Coronary artery (tissue), 2 donors: ENCODE measurements at regions not wholly inside any gene's neighbourhood (a gene's known extent, or its start where the extent isn't known, plus 50 kb on each side); places are given as distances from the start of the nearest gene placed in this dataset.

Source experiments
- DNase-seq: peaks from one replicate; pipeline ENCODE4 v3.0.0-alpha.2; 2017; ENCODE audit warnings: low spot score
- H3K27ac ChIP-seq, 2 donors: fragments of 200-600 bp; sonication (generic); one replicate each; pipeline ENCODE4 v1.5.1; 2016 to 2019
- H3K4me3 ChIP-seq: fragments of 200-600 bp; sonication (generic); 2 replicates; pipeline ENCODE4 v1.5.1; 2016; ENCODE audit warnings: mild to moderate bottlenecking, moderate library complexity
- CTCF ChIP-seq: fragments of 200-600 bp; sonication (generic); IDR thresholded peaks from one replicate; pipeline ENCODE4 v1.5.1; 2019; ENCODE audit warnings: antibody characterized with exemption

GRCh38 chr2:30358842-30359241 lies 88.2 kb upstream of the LCLAT1 start:
- TF ChIP-seq CTCF = no peak
- H3K4me3 ChIP-seq = no peak overlapping the region
- DNase-seq = no peak
- peak overlapping the region; percentile 53 to 88 for H3K27ac ChIP-seq

- DNase-seq = peak; percentile 86
- H3K4me3 ChIP-seq = no peak overlapping the region
- no peak for TF ChIP-seq CTCF
- peak overlapping the region; percentile 53 to 88 for H3K27ac ChIP-seq
Observed at GRCh38 chr2:30359644-30360167, 87.3 kb upstream of the LCLAT1 start.

- peak overlapping the region; percentile 53 to 88 for H3K27ac ChIP-seq
- DNase-seq = peak; percentile 72
- H3K4me3 ChIP-seq = no peak overlapping the region
- no peak for TF ChIP-seq CTCF
Observed at GRCh38 chr2:30361751-30362394, 85.2 kb upstream of the LCLAT1 start.

GRCh38 chr2:30362468-30363081 lies 84.5 kb upstream of the LCLAT1 start:
- DNase-seq = peak; percentile 79
- Histone ChIP-seq H3K4me3 (peak overlapping the region; percentile 20), H3K27ac (peak overlapping the region; percentile 53 to 88)
- TF ChIP-seq CTCF = no peak

- no peak for TF ChIP-seq CTCF
- Histone ChIP-seq H3K27ac (peak overlapping the region in 1 of 2 donors; percentile 88), H3K4me3 (no peak overlapping the region)
- no peak for DNase-seq
Observed at GRCh38 chr2:30363406-30363805, 83.6 kb upstream of the LCLAT1 start.

- no peak for DNase-seq
- Histone ChIP-seq H3K27ac (no peak overlapping the region), H3K4me3 (no peak overlapping the region)
- no peak for TF ChIP-seq CTCF
Observed at GRCh38 chr2:30365201-30365600, 81.8 kb upstream of the LCLAT1 start.

GRCh38 chr2:30366199-30366691 lies 80.8 kb upstream of the LCLAT1 start:
- Histone ChIP-seq H3K4me3 (no peak overlapping the region), H3K27ac (no peak overlapping the region)
- DNase-seq = no peak
- no peak for TF ChIP-seq CTCF
